ENCODE measurements at regions not wholly inside any gene's neighbourhood (a gene's known extent, or its start where the extent isn't known, plus 50 kb on each side); places are given as distances from the start of the nearest gene placed in this dataset.
A peak's percentile ranks its signal among the peaks of the same experiment; 100 is the strongest.
"Not testable (repeated sequence)": the region's sequence is repeated elsewhere in the genome, so short reads cannot be mapped to it uniquely, and the experiment has no call there.

DNA sequence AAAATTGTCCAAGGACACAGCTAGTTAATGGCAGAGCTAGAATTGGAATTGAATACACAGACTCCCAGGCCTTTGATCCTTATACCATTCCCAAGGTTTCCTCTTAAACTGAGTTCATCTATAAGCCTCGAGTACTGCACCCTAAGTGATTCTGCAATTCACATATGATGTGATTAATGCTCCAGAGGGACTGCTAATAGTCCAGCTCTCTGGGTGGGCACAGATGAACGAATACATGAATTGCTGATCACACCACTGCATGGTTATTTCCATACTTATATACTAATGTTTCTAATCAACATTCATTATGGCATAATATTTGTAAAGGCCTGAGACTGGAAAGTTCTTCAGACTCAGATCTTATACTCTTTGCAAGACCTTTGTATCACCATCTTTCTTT is 101.8 kb downstream of the NUFIP1 start:
- no peak for DNase-seq (ENCODE audit: low read depth)

GRCh38 chr13:44884076-44884729 is 105.1 kb downstream of the NUFIP1 start:
- DNase-seq (ENCODE audit: low read depth), result peak; percentile 51

GRCh38 chr13:44879452-44880058 is 109.7 kb downstream of the NUFIP1 start:
- DNase-seq (ENCODE audit: low read depth), result no peak

GRCh38 chr13:44876782-44877324 is 112.4 kb downstream of the NUFIP1 start:
- DNase-seq (ENCODE audit: low read depth), result no peak

GRCh38 chr13:44874886-44875630 is 114.2 kb downstream of the NUFIP1 start:
- DNase-seq (ENCODE audit: low read depth), result no peak

DNA sequence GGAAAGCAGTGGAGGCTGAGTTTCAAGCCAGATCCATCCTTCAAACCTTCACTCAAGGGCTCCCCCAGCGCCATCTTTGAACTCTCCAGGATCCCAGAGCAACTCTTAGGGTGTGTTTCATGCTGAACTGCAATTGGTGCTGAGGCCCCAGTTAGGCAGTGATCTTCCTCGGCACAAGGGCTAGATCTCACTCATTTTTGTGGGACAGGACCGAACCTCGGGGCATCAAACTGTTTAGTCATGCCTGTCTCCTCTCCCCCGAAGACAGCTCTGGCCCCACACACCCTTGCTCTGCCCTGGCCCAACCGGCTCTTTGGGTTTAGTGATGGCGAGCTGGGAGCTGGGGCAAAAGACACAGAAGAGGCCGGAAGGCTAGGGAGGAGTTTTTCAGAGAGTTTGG is 115.1 kb downstream of the NUFIP1 start:
- DNase-seq (ENCODE audit: low read depth), result no peak

DNA sequence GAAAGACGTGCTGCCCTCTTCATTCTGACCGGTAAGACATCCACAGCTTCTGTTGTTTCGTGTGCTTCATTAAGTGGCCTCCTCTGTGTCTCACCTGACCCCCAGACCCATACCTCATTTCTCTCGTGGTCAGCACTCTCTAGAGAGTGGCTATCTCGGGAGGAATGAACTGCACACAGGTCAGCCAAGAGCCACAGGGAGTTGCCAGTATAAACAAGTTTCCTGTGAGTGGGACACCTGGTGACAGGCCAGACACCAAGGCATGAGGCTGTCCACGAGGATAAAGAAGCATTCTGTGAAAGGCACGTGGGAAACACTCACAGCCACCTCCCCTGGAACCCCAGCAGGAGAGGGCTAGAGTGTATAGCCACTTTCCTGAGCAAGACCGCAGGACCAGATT is 115.8 kb downstream of the NUFIP1 start:
- no peak for DNase-seq (ENCODE audit: low read depth)

- DNase-seq (ENCODE audit: low read depth), result no peak
These were observed 116.5 kb downstream of the NUFIP1 start for GRCh38 chr13:44872751-44873150.

GRCh38 chr13:44870456-44870929 is 118.8 kb downstream of the NUFIP1 start:
- no peak for DNase-seq (ENCODE audit: low read depth)

- no peak for DNase-seq (ENCODE audit: low read depth)
These were observed 120.1 kb downstream of the NUFIP1 start for GRCh38 chr13:44869167-44869566.

DNA sequence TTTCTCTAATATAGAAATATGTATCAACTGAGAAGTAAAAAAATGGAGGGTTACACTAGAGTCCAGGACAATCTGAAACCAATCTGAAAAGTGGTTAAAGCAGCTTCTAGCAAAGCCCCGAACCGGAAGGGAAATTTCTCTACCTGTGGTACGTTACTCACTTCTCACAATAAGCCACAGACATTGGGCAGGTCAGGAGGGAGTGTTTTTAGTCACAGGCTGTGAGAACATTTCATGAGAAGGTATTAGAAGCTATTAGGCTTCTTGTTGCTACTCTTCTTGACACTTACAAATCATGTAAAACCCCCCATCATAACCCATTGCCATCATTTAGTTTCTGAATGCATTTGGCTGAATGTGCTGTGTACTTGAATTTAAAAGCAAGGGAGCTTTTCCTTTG is 120.9 kb downstream of the NUFIP1 start:
- no peak for DNase-seq (ENCODE audit: low read depth)

- DNase-seq (ENCODE audit: low read depth), result no peak
These were observed 121.4 kb downstream of the NUFIP1 start for GRCh38 chr13:44867825-44868224.

DNA sequence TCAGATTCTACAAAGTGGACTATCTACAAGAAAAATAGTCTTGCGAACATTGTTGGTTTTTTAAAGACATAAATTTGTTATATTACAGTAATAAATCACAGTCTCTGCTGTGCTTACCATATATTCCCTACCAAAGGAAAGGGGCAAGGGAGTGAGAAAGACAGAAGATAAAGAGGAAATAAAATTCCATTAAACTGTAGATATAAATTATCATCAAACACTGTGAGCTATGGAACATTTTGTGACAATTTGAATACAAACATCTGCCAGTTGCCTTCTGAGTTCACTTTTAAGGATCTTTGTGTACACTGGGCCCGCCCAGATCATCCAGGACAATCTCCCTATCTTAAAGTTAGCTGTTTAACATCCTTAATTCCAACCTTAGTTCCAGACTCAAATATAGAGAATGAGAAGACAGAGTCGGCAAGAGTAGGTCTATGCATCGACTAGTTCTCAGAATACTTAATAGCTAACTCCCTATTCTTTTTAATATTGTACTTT is 122.8 kb downstream of the NUFIP1 start:
- no peak for DNase-seq (ENCODE audit: low read depth)

GRCh38 chr13:44865722-44866410 is 123.4 kb downstream of the NUFIP1 start:
- no peak for DNase-seq (ENCODE audit: low read depth)

DNA sequence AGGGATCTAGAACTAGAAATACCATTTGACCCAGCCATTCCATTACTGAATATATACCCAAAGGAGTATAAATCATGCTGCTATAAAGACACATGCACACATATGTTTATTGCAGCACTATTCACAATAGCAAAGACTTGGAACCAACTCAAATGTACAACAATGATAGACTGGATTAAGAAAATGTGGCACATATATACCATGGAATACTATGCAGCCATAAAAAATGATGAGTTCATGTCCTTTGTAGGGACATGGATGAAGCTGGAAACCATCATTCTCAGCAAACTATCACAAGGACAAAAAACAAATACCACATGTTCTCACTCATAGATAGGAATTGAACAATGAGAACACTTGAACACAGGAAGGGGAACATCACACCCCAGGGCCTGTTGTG is 125.6 kb downstream of the NUFIP1 start:
- not testable (repeated sequence) for DNase-seq (ENCODE audit: low read depth)

- no peak for DNase-seq (ENCODE audit: low read depth)
These were observed 128.8 kb downstream of the NUFIP1 start for GRCh38 chr13:44860454-44860853.

- DNase-seq (ENCODE audit: low read depth), result no peak
These were observed 131.5 kb downstream of the NUFIP1 start for GRCh38 chr13:44857736-44858135.

DNA sequence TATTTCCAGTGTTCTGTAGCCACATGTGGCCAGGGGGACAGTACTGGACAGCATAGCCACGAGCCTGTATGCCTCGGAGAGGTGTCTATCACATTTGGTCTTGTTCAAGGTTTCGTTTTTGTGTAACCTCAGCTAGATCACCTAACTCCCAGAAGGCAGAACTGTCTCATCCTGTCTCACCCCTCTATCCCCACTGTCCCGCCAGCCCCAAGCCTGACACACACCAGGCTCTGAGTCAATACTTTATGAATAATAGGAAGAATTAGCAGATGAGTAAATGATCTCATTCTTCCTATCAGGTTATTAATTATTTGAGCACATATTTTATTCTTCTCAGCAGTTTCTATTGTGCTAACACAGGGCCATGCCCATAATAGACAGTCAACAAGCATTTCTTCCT is 132.2 kb downstream of the NUFIP1 start:
- DNase-seq (ENCODE audit: low read depth), result no peak

DNA sequence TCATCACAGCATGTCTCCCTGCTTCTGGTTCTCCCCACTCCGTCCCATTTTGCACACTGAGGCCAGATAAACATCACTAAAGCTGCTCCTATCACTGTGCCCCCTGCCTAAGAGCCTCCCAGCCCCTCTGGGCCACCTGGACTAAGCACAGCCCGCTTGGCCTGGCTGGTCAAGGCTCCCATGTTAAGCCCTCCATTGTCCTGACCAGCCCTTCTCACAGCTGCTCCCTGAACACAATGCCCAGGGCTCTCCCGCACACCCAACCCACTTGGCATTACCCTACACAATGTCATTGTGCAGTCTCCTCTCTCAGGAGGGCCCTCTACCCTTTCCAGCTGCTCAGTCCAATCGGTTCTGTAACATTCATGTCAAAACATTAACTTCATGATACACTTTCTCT is 133.4 kb downstream of the NUFIP1 start:
- no peak for DNase-seq (ENCODE audit: low read depth)

GRCh38 chr13:44854313-44855060 is 134.8 kb downstream of the NUFIP1 start:
- no peak for DNase-seq (ENCODE audit: low read depth)

GRCh38 chr13:44853641-44854040 is 135.6 kb downstream of the NUFIP1 start:
- no peak for DNase-seq (ENCODE audit: low read depth)

Measured in GM04504 (cell line).